HEK293 (cell line): ENCODE measurements at regions not wholly inside any gene's neighbourhood (a gene's known extent, or its start where the extent isn't known, plus 50 kb on each side); places are given as distances from the start of the nearest gene placed in this dataset.
A peak's percentile ranks its signal among the peaks of the same experiment; 100 is the strongest.
"Not testable (repeated sequence)": the region's sequence is repeated elsewhere in the genome, so short reads cannot be mapped to it uniquely, and the experiment has no call there.

Experiments
- CTCF ChIA-PET: fragments of 350-600 bp; formaldehyde crosslinking; extraction: SDS; loops from one replicate; lab custom pipeline; 2021; ENCODE audit warnings: antibody characterized with exemption; lab: Yijun Ruan, JAX
- POLR2A ChIA-PET: fragments of 300-600 bp; formaldehyde crosslinking; extraction: SDS; loops from one replicate; lab custom pipeline; 2020; ENCODE audit warnings: antibody characterized with exemption, inconsistent platforms; lab: Yijun Ruan, JAX
- H3K27ac ChIP-seq: fragments of 200-500 bp; sonication (Bioruptor generic); 2 replicates; pipeline ENCODE4 v1.5.1; 2014; ENCODE audit warnings: low read depth, low read length, control low read depth, inconsistent platforms; ENCODE audit errors: extremely low read depth
- H3K36me3 ChIP-seq, 2 experiments: fragments of 200-500 bp in 1 of 2; sonication (Bioruptor generic) in 1 of 2; 1 replicate in 1 of 2; 2 replicates in 1 of 2; pipeline ENCODE4 v1.5.1; 2014 to 2017; ENCODE audit warnings: inconsistent platforms in 2 of 2, low read length in 2 of 2; ENCODE audit not compliant: control insufficient read depth in 2 of 2, insufficient read depth in 1 of 2
- H3K4me1 ChIP-seq: fragments of 200-500 bp; sonication (Bioruptor generic); 2 replicates; pipeline ENCODE4 v1.5.1; 2014; ENCODE audit warnings: mild to moderate bottlenecking, low read length, inconsistent platforms; ENCODE audit not compliant: control insufficient read depth, insufficient read depth
- H3K4me3 ChIP-seq: 2 replicates; pipeline ENCODE4 v1.5.1; 2011; ENCODE audit warnings: low read depth, mild to moderate bottlenecking, control low read depth, low read length, moderate library complexity
- H3K9me3 ChIP-seq: fragments of 200-500 bp; sonication (Bioruptor generic); 2 replicates; pipeline ENCODE4 v1.5.1; 2014; ENCODE audit warnings: low read depth, low read length, inconsistent platforms; ENCODE audit not compliant: control insufficient read depth, insufficient read depth
- GFI1B ChIP-seq: fragments of 450-650 bp; formaldehyde crosslinking; IDR thresholded peaks from 2 replicates; pipeline ENCODE4 v1.5.1; 2016; ENCODE audit warnings: missing biosample characterization, missing genetic modification characterization
- SP7 ChIP-seq: fragments of 450-650 bp; formaldehyde crosslinking; IDR thresholded peaks from 2 replicates; pipeline ENCODE4 v1.5.1; 2016; ENCODE audit warnings: missing biosample characterization, missing genetic modification characterization
- ZBTB11 ChIP-seq: fragments of 450-650 bp; formaldehyde crosslinking; conservative IDR thresholded peaks from 2 replicates; pipeline ENCODE4 v1.5.1; 2016; ENCODE audit warnings: low read depth, missing biosample characterization, missing genetic modification characterization
- ZBTB48 ChIP-seq: fragments of 450-650 bp; formaldehyde crosslinking; IDR thresholded peaks from 2 replicates; pipeline ENCODE4 v1.5.1; 2016; ENCODE audit warnings: missing biosample characterization, missing genetic modification characterization
- ZBTB6 ChIP-seq: fragments of 450-650 bp; formaldehyde crosslinking; IDR thresholded peaks from 2 replicates; pipeline ENCODE4 v1.5.1; 2017; ENCODE audit warnings: missing biosample characterization, missing genetic modification characterization
- ZIC2 ChIP-seq: fragments of 450-650 bp; formaldehyde crosslinking; IDR thresholded peaks from 2 replicates; pipeline ENCODE4 v1.5.1; 2016; ENCODE audit warnings: missing biosample characterization, missing genetic modification characterization
- ZNF140 ChIP-seq: fragments of 450-650 bp; formaldehyde crosslinking; IDR thresholded peaks from 2 replicates; pipeline ENCODE4 v1.5.1; 2016; ENCODE audit warnings: missing biosample characterization, missing genetic modification characterization
- ZNF341 ChIP-seq: fragments of 450-650 bp; formaldehyde crosslinking; IDR thresholded peaks from 2 replicates; pipeline ENCODE4; 2016; ENCODE audit warnings: low read depth, missing biosample characterization, missing genetic modification characterization
- ZNF521 ChIP-seq: fragments of 450-650 bp; formaldehyde crosslinking; IDR thresholded peaks from 2 replicates; pipeline ENCODE4 v1.5.1; 2017; ENCODE audit warnings: missing biosample characterization, mild to moderate bottlenecking, missing genetic modification characterization
- ZNF529 ChIP-seq: fragments of 450-650 bp; formaldehyde crosslinking; IDR thresholded peaks from 2 replicates; pipeline ENCODE4 v1.5.1; 2017; ENCODE audit warnings: missing genetic modification characterization, missing biosample characterization; ENCODE audit not compliant: insufficient replicate concordance
- ZNF677 ChIP-seq: fragments of 450-650 bp; IDR thresholded peaks from 2 replicates; pipeline ENCODE4 v1.5.0; 2018; ENCODE audit warnings: missing biosample characterization, mild to moderate bottlenecking, missing genetic modification characterization, moderate library complexity
- TF ChIP-seq, protein P1 (sequence below): fragments of 450-650 bp; formaldehyde crosslinking; IDR thresholded peaks from 2 replicates; pipeline ENCODE4 v1.5.1; 2017; ENCODE audit warnings: missing biosample characterization, missing genetic modification characterization
- TF ChIP-seq, protein P2 (sequence below): fragments of 450-650 bp; formaldehyde crosslinking; IDR thresholded peaks from 2 replicates; pipeline ENCODE4 v1.5.1; 2017; ENCODE audit warnings: missing biosample characterization, mild to moderate bottlenecking, missing genetic modification characterization, moderate library complexity
- TF ChIP-seq, protein P3 (sequence below): fragments of 450-650 bp; formaldehyde crosslinking; IDR thresholded peaks from 2 replicates; pipeline ENCODE4 v1.5.1; 2016; ENCODE audit warnings: missing biosample characterization, missing genetic modification characterization

DNA sequence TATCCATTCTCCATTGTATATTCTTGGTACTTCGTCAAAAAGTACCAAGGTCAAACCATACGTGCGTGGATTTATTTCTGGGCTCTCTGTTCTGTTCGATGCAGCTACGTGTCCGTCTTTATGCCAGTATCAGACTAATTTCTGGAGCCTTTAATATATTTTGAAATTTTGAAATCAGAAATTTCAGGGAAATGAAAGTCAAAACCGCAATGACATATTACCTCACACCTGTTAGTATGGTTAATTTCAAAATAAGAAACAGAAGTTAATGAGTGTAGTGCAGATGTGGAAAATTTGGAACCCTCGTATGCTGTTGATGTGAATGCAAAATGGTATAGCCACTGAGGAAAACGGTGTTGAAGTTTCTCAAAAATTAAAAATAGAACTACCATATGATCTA, 156.1 kb upstream of the TRIB2 start (continued):
- TF ChIP-seq ZBTB11: no peak
- TF ChIP-seq, protein P1, sequence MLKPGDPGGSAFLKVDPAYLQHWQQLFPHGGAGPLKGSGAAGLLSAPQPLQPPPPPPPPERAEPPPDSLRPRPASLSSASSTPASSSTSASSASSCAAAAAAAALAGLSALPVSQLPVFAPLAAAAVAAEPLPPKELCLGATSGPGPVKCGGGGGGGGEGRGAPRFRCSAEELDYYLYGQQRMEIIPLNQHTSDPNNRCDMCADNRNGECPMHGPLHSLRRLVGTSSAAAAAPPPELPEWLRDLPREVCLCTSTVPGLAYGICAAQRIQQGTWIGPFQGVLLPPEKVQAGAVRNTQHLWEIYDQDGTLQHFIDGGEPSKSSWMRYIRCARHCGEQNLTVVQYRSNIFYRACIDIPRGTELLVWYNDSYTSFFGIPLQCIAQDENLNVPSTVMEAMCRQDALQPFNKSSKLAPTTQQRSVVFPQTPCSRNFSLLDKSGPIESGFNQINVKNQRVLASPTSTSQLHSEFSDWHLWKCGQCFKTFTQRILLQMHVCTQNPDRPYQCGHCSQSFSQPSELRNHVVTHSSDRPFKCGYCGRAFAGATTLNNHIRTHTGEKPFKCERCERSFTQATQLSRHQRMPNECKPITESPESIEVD: no peak
- TF ChIP-seq ZBTB48 (tag by site-specific recombination): no peak
- no peak for TF ChIP-seq ZNF677
- TF ChIP-seq ZNF521 (tag by site-specific recombination): no peak
- TF ChIP-seq SP7 (tag by site-specific recombination): no peak
- TF ChIP-seq, protein P2, sequence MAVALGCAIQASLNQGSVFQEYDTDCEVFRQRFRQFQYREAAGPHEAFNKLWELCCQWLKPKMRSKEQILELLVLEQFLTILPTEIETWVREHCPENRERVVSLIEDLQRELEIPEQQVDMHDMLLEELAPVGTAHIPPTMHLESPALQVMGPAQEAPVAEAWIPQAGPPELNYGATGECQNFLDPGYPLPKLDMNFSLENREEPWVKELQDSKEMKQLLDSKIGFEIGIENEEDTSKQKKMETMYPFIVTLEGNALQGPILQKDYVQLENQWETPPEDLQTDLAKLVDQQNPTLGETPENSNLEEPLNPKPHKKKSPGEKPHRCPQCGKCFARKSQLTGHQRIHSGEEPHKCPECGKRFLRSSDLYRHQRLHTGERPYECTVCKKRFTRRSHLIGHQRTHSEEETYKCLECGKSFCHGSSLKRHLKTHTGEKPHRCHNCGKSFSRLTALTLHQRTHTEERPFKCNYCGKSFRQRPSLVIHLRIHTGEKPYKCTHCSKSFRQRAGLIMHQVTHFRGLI (tag by site-specific recombination): no peak
- TF ChIP-seq GFI1B (tag by site-specific recombination): no peak
- TF ChIP-seq ZNF529 (tag by site-specific recombination): no peak
- TF ChIP-seq, protein P3, sequence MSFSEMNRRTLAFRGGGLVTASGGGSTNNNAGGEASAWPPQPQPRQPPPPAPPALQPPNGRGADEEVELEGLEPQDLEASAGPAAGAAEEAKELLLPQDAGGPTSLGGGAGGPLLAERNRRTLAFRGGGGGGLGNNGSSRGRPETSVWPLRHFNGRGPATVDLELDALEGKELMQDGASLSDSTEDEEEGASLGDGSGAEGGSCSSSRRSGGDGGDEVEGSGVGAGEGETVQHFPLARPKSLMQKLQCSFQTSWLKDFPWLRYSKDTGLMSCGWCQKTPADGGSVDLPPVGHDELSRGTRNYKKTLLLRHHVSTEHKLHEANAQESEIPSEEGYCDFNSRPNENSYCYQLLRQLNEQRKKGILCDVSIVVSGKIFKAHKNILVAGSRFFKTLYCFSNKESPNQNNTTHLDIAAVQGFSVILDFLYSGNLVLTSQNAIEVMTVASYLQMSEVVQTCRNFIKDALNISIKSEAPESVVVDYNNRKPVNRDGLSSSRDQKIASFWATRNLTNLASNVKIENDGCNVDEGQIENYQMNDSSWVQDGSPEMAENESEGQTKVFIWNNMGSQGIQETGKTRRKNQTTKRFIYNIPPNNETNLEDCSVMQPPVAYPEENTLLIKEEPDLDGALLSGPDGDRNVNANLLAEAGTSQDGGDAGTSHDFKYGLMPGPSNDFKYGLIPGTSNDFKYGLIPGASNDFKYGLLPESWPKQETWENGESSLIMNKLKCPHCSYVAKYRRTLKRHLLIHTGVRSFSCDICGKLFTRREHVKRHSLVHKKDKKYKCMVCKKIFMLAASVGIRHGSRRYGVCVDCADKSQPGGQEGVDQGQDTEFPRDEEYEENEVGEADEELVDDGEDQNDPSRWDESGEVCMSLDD (tag by site-specific recombination): no peak

GRCh38 chr2:12567411-12567810, 149.3 kb upstream of the TRIB2 start:
- CTCF ChIA-PET: no interaction called here

DNA sequence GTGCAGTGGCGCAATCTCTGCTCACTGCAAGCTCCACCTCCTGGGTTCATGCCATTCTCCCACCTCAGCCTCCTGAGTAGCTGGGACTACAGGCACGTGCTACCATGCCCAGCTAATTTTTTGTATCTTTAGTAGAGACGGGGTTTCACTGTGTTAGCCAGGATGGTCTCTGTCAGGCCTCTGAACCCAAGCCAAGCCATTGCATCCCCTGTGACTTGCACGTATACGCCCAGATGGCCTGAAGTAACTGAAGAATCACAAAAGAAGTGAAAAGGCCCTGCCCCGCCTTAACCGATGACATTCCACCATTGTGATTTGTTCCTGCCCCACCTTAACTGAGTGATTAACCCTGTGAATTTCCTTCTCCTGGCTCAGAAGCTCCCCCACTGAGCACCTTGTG, 147.2 kb upstream of the TRIB2 start:
- CTCF ChIA-PET: not testable (repeated sequence)

More at GRCh38 chr2:12567411-12567810, 149.3 kb upstream of the TRIB2 start:
- H3K9me3 ChIP-seq: no peaks in the 10 kb centered on the region
- H3K27ac ChIP-seq: no peak overlapping the region
- H3K4me1 ChIP-seq: no peaks in the 10 kb centered on the region
- no peak overlapping the region for H3K4me3 ChIP-seq
- H3K36me3 ChIP-seq: no peaks in the 10 kb centered on the region
- POLR2A ChIA-PET: no interaction called here
- TF ChIP-seq ZNF140 (tag by site-specific recombination): 0 out of 2 replicates have a peak, but pooled peaks have one; percentile 15
- no peak for TF ChIP-seq ZBTB11
- no peak for TF ChIP-seq ZBTB6 (tag by site-specific recombination)
- TF ChIP-seq ZNF341: no peak
- TF ChIP-seq ZIC2 (tag by site-specific recombination): no peak
- TF ChIP-seq, all 188 proteins: peak for 1

DNA sequence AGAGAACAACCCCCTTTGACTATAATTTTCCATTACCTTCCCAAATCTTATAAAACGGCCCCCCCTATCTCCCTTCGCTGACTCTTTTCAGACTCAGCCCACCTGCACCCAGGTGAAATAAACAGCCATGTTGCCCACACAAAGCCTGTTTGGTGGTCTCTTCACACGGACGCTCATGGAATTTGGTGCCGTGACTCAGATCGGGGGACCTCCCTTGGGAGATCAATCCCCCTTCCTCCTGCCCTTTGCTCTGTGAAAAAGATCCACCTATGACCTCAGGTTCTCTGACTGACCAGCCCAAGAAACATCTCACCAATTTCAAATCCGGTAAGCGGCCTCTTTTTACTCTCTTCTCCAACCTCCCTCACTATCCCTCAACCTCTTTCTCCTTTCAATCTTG, 146.8 kb upstream of the TRIB2 start:
- H3K4me1 ChIP-seq, POLR2A ChIA-PET, CTCF ChIA-PET, H3K27ac ChIP-seq, H3K9me3 ChIP-seq, H3K36me3 ChIP-seq, H3K4me3 ChIP-seq: not testable (repeated sequence)

More for the DNA sequence above, 147.2 kb upstream of the TRIB2 start:
- H3K27ac ChIP-seq, POLR2A ChIA-PET, H3K4me3 ChIP-seq, H3K36me3 ChIP-seq, H3K4me1 ChIP-seq, H3K9me3 ChIP-seq: not testable (repeated sequence)
